ENCODE measurements at regions not wholly inside any gene's neighbourhood (a gene's known extent, or its start where the extent isn't known, plus 50 kb on each side); places are given as distances from the start of the nearest gene placed in this dataset.
"Not testable (repeated sequence)": the region's sequence is repeated elsewhere in the genome, so short reads cannot be mapped to it uniquely, and the experiment has no call there.

DNA sequence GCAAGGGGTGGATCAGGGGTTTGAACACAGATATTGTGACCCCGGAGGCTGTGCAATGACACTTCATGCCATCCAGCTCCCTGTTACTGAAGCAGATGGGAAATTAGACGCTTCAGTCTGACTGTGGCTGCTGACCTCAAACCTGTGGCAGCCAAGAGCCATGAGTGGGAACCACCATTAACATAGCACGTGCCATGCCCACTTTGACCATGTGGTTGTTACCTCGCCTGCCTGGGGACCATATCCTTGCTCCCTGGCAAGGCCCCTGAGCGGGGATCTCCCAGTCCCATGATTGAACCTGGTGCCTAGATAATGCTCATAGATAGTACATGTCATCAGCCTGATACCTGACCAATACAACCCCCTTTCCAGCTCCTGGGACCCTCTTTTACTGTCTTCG, 68.9 kb downstream of the CYP26B1 start:
- Histone ChIP-seq H3K4me2 (no peak overlapping the region), H3K27ac (no peak overlapping the region), H3K4me3 (IDR thresholded peaks at IDR 0.05; ENCODE audit: insufficient read depth, low read depth, low read length) (no peak overlapping the region), H2AFZ (ENCODE audit: low read depth) (no peak overlapping the region), H3K4me1 (ENCODE audit: low read depth, poor library complexity, severe bottlenecking) (no peaks in the 10 kb centered on the region), H3K27me3 (ENCODE audit: insufficient read depth, low read depth) (no peaks in the 10 kb centered on the region), H3K79me2 (ENCODE audit: insufficient read depth, low read depth) (no peaks in the 10 kb centered on the region), H3K9ac (no peak overlapping the region), H3K36me3 (ENCODE audit: insufficient read depth) (no peaks in the 10 kb centered on the region), H4K20me1 (ENCODE audit: insufficient read depth) (no peaks in the 10 kb centered on the region)
- TF ChIP-seq, protein P1, sequence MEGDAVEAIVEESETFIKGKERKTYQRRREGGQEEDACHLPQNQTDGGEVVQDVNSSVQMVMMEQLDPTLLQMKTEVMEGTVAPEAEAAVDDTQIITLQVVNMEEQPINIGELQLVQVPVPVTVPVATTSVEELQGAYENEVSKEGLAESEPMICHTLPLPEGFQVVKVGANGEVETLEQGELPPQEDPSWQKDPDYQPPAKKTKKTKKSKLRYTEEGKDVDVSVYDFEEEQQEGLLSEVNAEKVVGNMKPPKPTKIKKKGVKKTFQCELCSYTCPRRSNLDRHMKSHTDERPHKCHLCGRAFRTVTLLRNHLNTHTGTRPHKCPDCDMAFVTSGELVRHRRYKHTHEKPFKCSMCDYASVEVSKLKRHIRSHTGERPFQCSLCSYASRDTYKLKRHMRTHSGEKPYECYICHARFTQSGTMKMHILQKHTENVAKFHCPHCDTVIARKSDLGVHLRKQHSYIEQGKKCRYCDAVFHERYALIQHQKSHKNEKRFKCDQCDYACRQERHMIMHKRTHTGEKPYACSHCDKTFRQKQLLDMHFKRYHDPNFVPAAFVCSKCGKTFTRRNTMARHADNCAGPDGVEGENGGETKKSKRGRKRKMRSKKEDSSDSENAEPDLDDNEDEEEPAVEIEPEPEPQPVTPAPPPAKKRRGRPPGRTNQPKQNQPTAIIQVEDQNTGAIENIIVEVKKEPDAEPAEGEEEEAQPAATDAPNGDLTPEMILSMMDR (conservative IDR thresholded peaks at IDR 0.05; ENCODE audit: low read depth, low read length) = no peak

DNA sequence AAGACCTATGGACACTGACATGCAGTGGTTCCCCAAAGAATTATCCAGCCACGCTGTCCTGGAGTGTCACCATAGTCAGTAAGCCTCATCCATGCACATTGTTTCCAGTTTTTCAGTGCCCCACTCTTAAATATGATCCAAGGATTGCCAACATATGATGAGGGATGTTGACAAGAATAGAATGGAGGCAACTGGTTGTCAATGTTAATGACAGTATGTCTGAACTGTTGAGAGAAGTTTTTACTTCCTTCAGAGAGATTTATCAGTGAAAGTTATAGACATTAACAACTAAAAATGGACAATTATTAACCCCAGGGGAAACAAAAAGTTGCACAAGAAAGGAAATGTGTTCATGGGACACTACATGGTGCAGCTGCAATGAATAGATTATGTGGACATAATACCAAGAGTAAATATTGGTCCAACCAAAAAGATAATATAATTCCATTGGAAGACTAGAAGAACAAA, 69.9 kb downstream of the CYP26B1 start:
- no peaks in the 10 kb centered on the region for H3K79me2 ChIP-seq (ENCODE audit: insufficient read depth, low read depth)
- H3K9ac ChIP-seq = no peak overlapping the region
- no peaks in the 10 kb centered on the region for H3K4me1 ChIP-seq (ENCODE audit: low read depth, poor library complexity, severe bottlenecking)
- no peaks in the 10 kb centered on the region for H3K27me3 ChIP-seq (ENCODE audit: insufficient read depth, low read depth)
- no peak overlapping the region for H3K27ac ChIP-seq
- no peak overlapping the region for H3K4me2 ChIP-seq
- H3K4me3 ChIP-seq (IDR thresholded peaks at IDR 0.05; ENCODE audit: insufficient read depth, low read depth, low read length) = no peak overlapping the region
- H2AFZ ChIP-seq (ENCODE audit: low read depth) = no peak overlapping the region
- no peaks in the 10 kb centered on the region for H3K36me3 ChIP-seq (ENCODE audit: insufficient read depth)
- TF ChIP-seq, protein P1 (conservative IDR thresholded peaks at IDR 0.05; ENCODE audit: low read depth, low read length) = no peak
- H4K20me1 ChIP-seq (ENCODE audit: insufficient read depth) = no peaks in the 10 kb centered on the region

DNA sequence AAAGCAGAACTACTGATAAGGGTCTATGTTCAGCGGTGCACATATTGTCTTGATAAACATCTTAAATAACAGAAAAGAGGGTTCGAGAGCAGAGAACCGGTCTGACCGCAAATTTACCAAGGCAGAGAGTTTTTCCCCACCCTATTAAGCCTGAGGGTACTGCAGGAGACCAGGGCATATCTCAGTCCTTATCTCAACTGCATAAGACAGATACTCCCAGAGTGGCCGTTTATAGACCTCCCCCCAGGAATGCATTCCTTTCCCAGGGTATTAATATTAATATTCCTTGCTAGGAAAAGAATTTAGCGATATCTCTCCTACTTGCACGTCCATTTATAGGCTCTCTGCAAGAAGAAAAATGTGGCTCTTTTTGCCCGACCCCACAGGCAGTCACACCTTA, 74.3 kb downstream of the CYP26B1 start:
- H2AFZ ChIP-seq (ENCODE audit: low read depth); H4K20me1 ChIP-seq (ENCODE audit: insufficient read depth); H3K27me3 ChIP-seq (ENCODE audit: insufficient read depth, low read depth); H3K4me3 ChIP-seq (IDR thresholded peaks at IDR 0.05; ENCODE audit: insufficient read depth, low read depth, low read length); H3K9ac ChIP-seq; H3K4me2 ChIP-seq; H3K4me1 ChIP-seq (ENCODE audit: low read depth, poor library complexity, severe bottlenecking); H3K36me3 ChIP-seq (ENCODE audit: insufficient read depth); H3K27ac ChIP-seq; H3K79me2 ChIP-seq (ENCODE audit: insufficient read depth, low read depth): not testable (repeated sequence)

DNA sequence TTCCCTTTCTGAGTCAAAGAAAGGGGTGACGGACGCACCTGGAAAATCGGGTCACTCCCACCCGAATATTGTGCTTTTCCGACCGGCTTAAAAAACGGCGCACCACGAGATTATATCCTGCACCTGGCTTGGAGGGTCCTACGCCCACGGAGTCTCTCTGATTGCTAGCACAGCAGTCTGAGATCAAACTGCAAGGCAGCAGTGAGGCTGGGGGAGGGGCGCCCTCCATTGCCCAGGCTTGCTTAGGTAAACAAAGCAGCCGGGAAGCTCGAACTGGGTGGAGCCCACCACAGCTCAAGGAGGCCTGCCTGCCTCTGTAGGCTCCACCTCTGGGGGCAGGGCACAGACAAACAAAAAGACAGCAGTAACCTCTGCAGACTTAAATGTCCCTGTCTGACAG, 83.5 kb downstream of the CYP26B1 start:
- not testable (repeated sequence) for H2AFZ ChIP-seq (ENCODE audit: low read depth); H3K9ac ChIP-seq; H3K36me3 ChIP-seq (ENCODE audit: insufficient read depth); H4K20me1 ChIP-seq (ENCODE audit: insufficient read depth); H3K4me2 ChIP-seq; H3K79me2 ChIP-seq (ENCODE audit: insufficient read depth, low read depth); H3K4me1 ChIP-seq (ENCODE audit: low read depth, poor library complexity, severe bottlenecking); H3K27ac ChIP-seq; H3K4me3 ChIP-seq (IDR thresholded peaks at IDR 0.05; ENCODE audit: insufficient read depth, low read depth, low read length); H3K27me3 ChIP-seq (ENCODE audit: insufficient read depth, low read depth)

DNA sequence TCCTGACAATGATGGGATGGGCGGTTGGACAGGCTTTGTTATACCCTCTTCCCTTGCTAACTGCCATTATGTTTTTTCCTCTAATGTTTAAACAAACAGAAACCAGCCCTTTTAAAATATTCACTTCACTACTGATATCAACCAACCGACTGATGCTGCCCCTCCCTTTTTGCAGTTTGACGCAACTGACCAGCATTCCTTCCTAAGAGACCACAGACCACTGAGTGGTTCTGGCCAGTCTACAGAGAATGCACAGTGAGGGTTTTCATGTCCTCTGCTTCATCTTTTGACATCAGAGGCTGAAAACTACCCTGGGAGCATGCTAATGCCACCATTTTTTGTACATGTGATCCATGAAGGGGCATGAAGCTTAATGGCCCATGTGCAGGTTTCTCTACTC, 85.3 kb downstream of the CYP26B1 start:
- Histone ChIP-seq H3K9ac (no peak overlapping the region), H3K36me3 (ENCODE audit: insufficient read depth) (no peaks in the 10 kb centered on the region)
- TF ChIP-seq, protein P1 (conservative IDR thresholded peaks at IDR 0.05; ENCODE audit: low read depth, low read length) = no peak

More for the DNA sequence above, 85.3 kb downstream of the CYP26B1 start:
- no peak overlapping the region for H3K4me2 ChIP-seq
- no peak overlapping the region for H3K27ac ChIP-seq
- H3K79me2 ChIP-seq (ENCODE audit: insufficient read depth, low read depth) = no peaks in the 10 kb centered on the region
- no peak overlapping the region for H3K4me3 ChIP-seq (IDR thresholded peaks at IDR 0.05; ENCODE audit: insufficient read depth, low read depth, low read length)
- H2AFZ ChIP-seq (ENCODE audit: low read depth) = no peak overlapping the region
- no peaks in the 10 kb centered on the region for H4K20me1 ChIP-seq (ENCODE audit: insufficient read depth)
- H3K27me3 ChIP-seq (ENCODE audit: insufficient read depth, low read depth) = no peaks in the 10 kb centered on the region
- no peaks in the 10 kb centered on the region for H3K4me1 ChIP-seq (ENCODE audit: low read depth, poor library complexity, severe bottlenecking)
